ENCODE measurements at regions not wholly inside any gene's neighbourhood (a gene's known extent, or its start where the extent isn't known, plus 50 kb on each side); places are given as distances from the start of the nearest gene placed in this dataset.

DNA sequence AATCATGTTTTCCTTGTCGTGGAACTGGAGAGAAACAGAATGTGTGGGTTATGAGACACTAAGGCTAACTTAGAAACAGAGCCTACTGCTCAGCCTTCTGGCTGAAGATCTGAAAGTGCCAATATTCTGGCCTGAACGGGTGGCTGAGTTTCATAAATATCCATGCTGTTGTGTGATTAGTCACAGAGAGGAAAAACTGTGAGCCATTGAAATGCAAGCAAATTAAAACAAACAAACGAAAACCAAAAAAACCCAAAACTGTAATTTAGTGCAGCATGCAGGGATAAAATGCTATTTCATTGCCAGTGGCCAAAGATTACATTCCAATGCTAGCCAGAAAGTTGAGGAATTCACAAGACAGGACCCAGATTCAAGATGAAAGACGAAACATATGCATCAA lies 315.1 kb downstream of the UBE3D start:
- Mint-ChIP-seq H3K36me3 (ENCODE audit: unreplicated experiment) (no peaks in the 10 kb centered on the region), H3K27me3 (ENCODE audit: unreplicated experiment) (peaks cover 20% of the 10 kb centered on the region), H3K4me3 (ENCODE audit: unreplicated experiment) (no peak overlapping the region), H3K4me1 (ENCODE audit: unreplicated experiment) (peaks cover 9% of the 10 kb centered on the region), H3K27ac (ENCODE audit: unreplicated experiment) (no peak overlapping the region), H3K9me3 (ENCODE audit: unreplicated experiment) (peaks cover 3% of the 10 kb centered on the region)
- TF ChIP-seq, protein P1, sequence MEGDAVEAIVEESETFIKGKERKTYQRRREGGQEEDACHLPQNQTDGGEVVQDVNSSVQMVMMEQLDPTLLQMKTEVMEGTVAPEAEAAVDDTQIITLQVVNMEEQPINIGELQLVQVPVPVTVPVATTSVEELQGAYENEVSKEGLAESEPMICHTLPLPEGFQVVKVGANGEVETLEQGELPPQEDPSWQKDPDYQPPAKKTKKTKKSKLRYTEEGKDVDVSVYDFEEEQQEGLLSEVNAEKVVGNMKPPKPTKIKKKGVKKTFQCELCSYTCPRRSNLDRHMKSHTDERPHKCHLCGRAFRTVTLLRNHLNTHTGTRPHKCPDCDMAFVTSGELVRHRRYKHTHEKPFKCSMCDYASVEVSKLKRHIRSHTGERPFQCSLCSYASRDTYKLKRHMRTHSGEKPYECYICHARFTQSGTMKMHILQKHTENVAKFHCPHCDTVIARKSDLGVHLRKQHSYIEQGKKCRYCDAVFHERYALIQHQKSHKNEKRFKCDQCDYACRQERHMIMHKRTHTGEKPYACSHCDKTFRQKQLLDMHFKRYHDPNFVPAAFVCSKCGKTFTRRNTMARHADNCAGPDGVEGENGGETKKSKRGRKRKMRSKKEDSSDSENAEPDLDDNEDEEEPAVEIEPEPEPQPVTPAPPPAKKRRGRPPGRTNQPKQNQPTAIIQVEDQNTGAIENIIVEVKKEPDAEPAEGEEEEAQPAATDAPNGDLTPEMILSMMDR (IDR thresholded peaks at IDR 0.05): no peak
- no peak for DNase-seq (ENCODE audit: extremely low spot score, unreplicated experiment)

DNA sequence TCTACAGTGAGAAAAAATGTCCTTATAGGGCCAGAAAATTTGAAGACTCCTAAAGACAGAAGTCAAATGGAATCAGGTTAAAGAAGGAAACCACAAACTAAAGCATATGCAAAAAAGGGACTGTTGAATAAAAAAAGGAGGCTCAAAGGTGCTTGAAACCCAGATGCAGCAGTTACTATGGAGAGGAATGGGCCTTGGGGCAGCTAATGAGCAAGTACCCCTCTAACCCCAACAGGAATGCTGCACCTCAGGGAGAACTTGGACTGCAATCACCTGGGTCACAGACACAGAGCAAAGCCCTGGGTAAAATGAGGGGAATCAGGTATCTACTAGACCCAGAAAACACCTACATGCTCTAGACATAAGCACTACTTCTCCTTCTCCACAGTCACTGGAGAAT lies 313.9 kb downstream of the UBE3D start:
- no peak for DNase-seq (ENCODE audit: extremely low spot score, unreplicated experiment)
- Mint-ChIP-seq H3K27ac (ENCODE audit: unreplicated experiment) (no peak overlapping the region), H3K4me1 (ENCODE audit: unreplicated experiment) (peaks cover 9% of the 10 kb centered on the region), H3K36me3 (ENCODE audit: unreplicated experiment) (no peaks in the 10 kb centered on the region), H3K27me3 (ENCODE audit: unreplicated experiment) (peaks cover 24% of the 10 kb centered on the region), H3K4me3 (ENCODE audit: unreplicated experiment) (no peak overlapping the region), H3K9me3 (ENCODE audit: unreplicated experiment) (peaks cover 6% of the 10 kb centered on the region)
- TF ChIP-seq, protein P1 (IDR thresholded peaks at IDR 0.05): no peak

- Mint-ChIP-seq H3K9me3 (ENCODE audit: unreplicated experiment) (no peaks in the 10 kb centered on the region), H3K4me3 (ENCODE audit: unreplicated experiment) (no peak overlapping the region), H3K27ac (ENCODE audit: unreplicated experiment) (peak overlapping the region; percentile 63), H3K36me3 (ENCODE audit: unreplicated experiment) (no peaks in the 10 kb centered on the region), H3K27me3 (ENCODE audit: unreplicated experiment) (peaks cover 11% of the 10 kb centered on the region), H3K4me1 (ENCODE audit: unreplicated experiment) (peaks cover 9% of the 10 kb centered on the region)
- TF ChIP-seq, protein P1 (IDR thresholded peaks at IDR 0.05): no peak
- DNase-seq (ENCODE audit: extremely low spot score, unreplicated experiment): no peak
These were observed 303.8 kb downstream of the UBE3D start for GRCh38 chr6:82761674-82762345.

DNA sequence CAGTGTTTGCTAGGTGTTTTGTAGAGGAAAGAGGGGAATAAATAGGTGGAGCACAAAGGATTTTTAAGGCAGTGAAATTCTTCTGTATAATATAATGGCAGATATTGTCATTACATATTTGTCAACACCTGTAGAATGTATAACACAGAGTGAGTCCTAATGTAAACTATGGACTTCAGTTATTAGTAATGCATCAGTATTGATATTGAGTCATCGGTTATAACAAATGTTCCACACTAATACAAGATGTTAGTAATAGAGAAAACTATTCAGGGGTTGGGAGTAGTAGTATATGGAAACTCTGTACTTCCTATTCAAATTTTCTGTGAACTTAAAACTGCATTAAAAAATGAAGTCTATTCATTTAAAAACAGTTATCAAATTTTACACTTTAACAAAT lies 299.2 kb downstream of the UBE3D start:
- Mint-ChIP-seq H3K4me3 (ENCODE audit: unreplicated experiment) (no peak overlapping the region), H3K36me3 (ENCODE audit: unreplicated experiment) (no peaks in the 10 kb centered on the region), H3K27ac (ENCODE audit: unreplicated experiment) (no peak overlapping the region), H3K27me3 (ENCODE audit: unreplicated experiment) (no peaks in the 10 kb centered on the region), H3K4me1 (ENCODE audit: unreplicated experiment) (peaks cover 6% of the 10 kb centered on the region), H3K9me3 (ENCODE audit: unreplicated experiment) (no peaks in the 10 kb centered on the region)
- DNase-seq (ENCODE audit: extremely low spot score, unreplicated experiment): no peak
- TF ChIP-seq, protein P1 (IDR thresholded peaks at IDR 0.05): no peak

DNA sequence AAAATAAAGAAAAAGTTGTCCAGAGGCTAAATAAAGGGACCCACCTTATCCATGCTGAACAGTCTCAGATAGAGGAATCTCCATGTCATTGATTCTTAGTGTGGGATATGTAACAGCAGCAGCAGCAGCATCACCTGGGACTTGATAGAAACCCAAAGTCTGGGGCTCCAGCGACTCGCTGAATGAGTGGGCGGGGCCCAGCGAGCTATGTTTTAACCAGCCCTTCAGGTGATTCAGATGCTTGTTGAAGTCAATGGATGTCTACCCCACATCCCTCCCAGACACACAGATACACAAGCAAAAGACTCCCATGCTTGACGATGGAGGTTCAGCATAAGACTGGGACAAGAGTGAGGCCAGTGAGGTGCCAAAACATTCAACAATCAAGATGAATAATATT lies 298.6 kb downstream of the UBE3D start:
- Mint-ChIP-seq H3K4me3 (ENCODE audit: unreplicated experiment) (no peak overlapping the region), H3K27me3 (ENCODE audit: unreplicated experiment) (no peaks in the 10 kb centered on the region), H3K36me3 (ENCODE audit: unreplicated experiment) (no peaks in the 10 kb centered on the region), H3K4me1 (ENCODE audit: unreplicated experiment) (peaks cover 2% of the 10 kb centered on the region), H3K9me3 (ENCODE audit: unreplicated experiment) (no peaks in the 10 kb centered on the region), H3K27ac (ENCODE audit: unreplicated experiment) (no peak overlapping the region)
- TF ChIP-seq, protein P1 (IDR thresholded peaks at IDR 0.05): no peak
- no peak for DNase-seq (ENCODE audit: extremely low spot score, unreplicated experiment)
